ENCODE measurements at regions not wholly inside any gene's neighbourhood (a gene's known extent, or its start where the extent isn't known, plus 50 kb on each side); places are given as distances from the start of the nearest gene placed in this dataset.
A peak's percentile ranks its signal among the peaks of the same experiment; 100 is the strongest.

DNA sequence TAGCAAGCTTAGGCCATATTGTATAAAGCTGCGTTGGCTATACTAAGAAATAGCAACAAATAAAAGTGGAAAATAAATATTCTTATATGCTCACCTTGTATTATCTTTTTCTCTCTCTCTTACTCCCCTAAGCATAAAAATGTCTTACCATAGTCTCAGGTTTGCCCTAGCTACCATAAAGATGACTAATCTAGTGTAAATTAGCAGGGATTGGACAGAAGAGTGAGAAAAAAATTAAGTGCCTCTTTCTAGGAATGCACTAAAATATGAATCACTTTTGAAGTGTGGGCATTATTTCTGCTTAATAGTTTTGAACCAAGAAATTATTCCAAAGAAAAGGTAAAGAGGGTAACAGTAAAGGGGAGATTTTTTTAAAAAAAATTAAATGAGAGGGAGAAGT, 201.3 kb downstream of the HINT1 start:
- TF ChIP-seq, protein P1, sequence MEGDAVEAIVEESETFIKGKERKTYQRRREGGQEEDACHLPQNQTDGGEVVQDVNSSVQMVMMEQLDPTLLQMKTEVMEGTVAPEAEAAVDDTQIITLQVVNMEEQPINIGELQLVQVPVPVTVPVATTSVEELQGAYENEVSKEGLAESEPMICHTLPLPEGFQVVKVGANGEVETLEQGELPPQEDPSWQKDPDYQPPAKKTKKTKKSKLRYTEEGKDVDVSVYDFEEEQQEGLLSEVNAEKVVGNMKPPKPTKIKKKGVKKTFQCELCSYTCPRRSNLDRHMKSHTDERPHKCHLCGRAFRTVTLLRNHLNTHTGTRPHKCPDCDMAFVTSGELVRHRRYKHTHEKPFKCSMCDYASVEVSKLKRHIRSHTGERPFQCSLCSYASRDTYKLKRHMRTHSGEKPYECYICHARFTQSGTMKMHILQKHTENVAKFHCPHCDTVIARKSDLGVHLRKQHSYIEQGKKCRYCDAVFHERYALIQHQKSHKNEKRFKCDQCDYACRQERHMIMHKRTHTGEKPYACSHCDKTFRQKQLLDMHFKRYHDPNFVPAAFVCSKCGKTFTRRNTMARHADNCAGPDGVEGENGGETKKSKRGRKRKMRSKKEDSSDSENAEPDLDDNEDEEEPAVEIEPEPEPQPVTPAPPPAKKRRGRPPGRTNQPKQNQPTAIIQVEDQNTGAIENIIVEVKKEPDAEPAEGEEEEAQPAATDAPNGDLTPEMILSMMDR (IDR thresholded peaks at IDR 0.05; ENCODE audit: insufficient read depth, low read depth, low read length, missing control alignments): no peak
- DNase-seq (ENCODE audit: low read depth): peak; percentile 60
- H3K4me3 ChIP-seq (ENCODE audit: low read length): no peak overlapping the region

DNA sequence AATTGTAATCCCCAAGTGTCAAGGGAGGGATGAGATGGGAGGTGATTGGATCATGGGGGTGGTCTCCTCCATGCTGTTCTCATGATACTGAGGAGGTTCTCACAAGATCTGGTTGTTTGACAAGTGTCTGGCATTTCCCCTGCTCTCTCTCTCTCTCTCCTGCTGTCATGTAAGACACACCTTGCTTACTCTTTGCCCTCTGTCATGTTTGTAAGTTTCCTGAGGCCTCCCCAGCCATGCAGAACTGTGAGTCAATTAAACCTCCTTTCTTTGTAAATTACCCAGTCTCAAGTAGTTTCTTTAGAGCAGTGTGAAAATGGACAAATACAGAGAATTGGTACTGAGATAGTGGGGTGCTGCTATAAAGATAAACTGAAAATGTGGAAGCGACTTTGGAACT, 207.9 kb downstream of the HINT1 start:
- H3K4me3 ChIP-seq (ENCODE audit: low read length): no peak overlapping the region
- TF ChIP-seq, protein P1 (IDR thresholded peaks at IDR 0.05; ENCODE audit: insufficient read depth, low read depth, low read length, missing control alignments): no peak

DNA sequence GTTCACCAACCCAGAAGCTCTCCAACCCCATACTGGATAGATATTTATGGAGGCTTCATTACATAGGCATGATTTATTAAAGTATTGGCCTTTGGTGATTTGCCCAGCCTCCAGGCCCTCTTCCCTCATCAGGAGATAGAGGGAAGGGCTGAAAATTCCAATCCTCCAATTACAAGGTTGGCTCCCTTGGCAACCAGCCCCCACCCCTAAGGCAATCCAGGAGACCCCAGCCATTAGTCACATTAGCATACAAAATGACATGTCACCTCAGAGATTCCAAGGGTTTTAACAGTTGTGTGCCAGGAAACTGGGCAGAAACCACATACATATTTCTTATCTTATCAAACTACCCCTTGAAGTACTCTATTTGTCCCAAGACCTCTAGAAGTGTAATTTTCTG, 210.0 kb downstream of the HINT1 start:
- TF ChIP-seq, protein P1 (IDR thresholded peaks at IDR 0.05; ENCODE audit: insufficient read depth, low read depth, low read length, missing control alignments): no peak
- no peak overlapping the region for H3K4me3 ChIP-seq (ENCODE audit: low read length)
- no peak for DNase-seq (ENCODE audit: low read depth)

More for the DNA sequence above, 207.9 kb downstream of the HINT1 start:
- DNase-seq (ENCODE audit: low read depth): no peak

DNA sequence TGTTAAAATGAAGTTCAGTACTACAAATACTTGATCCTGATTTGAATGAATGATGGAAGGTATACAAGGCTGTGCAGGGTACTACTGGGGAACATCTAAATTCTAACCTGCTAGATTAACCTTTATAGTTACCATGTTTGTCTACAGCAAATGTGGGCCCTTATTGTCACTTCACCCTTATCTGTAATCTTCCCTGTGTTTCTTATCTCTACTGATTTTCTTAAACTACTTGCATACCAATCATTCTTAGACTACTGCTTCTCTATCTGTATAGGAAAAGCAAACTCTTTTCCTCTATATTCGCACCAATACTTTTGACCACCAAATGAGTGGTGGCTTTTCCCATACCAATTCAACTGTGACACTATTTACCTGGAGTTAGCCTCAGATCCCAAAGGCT, 210.7 kb downstream of the HINT1 start:
- DNase-seq (ENCODE audit: low read depth): no peak
- TF ChIP-seq, protein P1 (IDR thresholded peaks at IDR 0.05; ENCODE audit: insufficient read depth, low read depth, low read length, missing control alignments): no peak
- no peak overlapping the region for H3K4me3 ChIP-seq (ENCODE audit: low read length)

DNA sequence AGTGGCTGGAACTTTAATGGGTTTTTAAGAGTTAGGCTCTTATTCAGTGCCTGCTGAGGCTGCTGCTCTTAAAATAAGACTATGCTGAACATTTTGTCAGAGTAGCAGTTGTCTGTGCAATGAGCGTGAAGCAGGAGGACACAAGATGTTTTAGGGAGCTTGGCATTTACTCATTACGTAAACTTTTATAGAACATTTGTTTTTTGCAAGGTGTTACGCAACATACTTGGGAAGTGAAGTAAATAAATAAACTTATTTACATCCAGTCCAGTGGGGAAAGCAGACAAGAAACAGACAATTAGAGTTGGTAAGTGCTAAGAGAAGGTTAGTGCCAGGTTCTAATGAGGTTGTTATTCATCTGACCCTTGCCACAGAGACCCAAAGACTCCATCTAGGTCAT, 226.0 kb downstream of the HINT1 start:
- DNase-seq (ENCODE audit: low read depth): no peak
- no peak overlapping the region for H3K4me3 ChIP-seq (ENCODE audit: low read length)
- TF ChIP-seq, protein P1 (IDR thresholded peaks at IDR 0.05; ENCODE audit: insufficient read depth, low read depth, low read length, missing control alignments): no peak

DNA sequence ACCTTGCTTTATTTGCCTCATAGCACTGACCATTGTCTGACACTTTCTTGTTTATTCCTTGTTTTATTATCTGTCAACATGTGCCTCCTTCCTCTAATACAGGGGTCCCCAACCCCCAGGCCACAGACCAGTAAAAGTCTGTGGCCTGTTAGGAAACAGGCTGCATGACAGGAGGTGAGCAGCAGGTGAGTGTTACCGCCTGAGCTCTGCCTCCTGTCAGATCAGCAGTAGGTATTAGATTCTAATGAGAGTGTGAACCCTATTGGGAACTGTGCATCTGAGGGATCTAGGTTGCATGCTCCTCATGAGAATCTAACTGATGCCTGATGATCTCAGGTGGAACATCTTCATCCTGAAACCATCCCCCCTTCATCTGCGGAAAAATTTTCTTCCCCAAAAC, 228.0 kb downstream of the HINT1 start:
- no peak overlapping the region for H3K4me3 ChIP-seq (ENCODE audit: low read length)
- DNase-seq (ENCODE audit: low read depth): no peak
- TF ChIP-seq, protein P1 (IDR thresholded peaks at IDR 0.05; ENCODE audit: insufficient read depth, low read depth, low read length, missing control alignments): no peak

DNA sequence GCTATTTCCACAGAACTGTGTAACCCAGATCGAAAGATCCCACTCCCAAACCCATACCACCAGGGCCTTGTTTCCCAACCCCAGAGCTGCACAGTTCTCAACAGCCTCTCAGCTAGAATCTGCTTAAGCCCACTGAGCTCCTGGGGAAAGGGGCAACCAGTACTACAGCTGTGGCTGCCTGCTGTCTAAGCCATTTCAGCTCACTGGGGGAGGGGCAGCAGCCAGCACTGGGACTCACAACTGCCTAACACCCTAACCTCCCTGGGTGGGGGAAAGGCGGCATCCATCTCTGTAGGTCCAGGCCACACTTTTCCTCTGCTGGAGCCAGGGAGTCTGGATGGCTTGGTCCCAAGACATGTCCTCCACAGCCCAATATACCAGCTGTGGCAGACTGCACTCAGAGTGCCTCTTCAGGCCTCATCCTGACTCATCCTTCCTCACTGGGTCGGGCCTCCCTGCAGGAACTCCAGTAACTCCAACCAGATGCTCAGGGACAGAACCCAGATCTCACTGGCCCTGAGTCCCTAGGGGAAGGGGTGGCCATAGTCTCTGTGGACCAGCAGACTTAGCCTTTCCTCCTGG, 241.4 kb downstream of the HINT1 start:
- no peak overlapping the region for H3K4me3 ChIP-seq (ENCODE audit: low read length)
- no peak for DNase-seq (ENCODE audit: low read depth)
- TF ChIP-seq, protein P1 (IDR thresholded peaks at IDR 0.05; ENCODE audit: insufficient read depth, low read depth, low read length, missing control alignments): no peak

Measured in epithelial cell of esophagus (primary cell).